ENCODE measurements at regions not wholly inside any gene's neighbourhood (a gene's known extent, or its start where the extent isn't known, plus 50 kb on each side); places are given as distances from the start of the nearest gene placed in this dataset.
"Not testable (repeated sequence)": the region's sequence is repeated elsewhere in the genome, so short reads cannot be mapped to it uniquely, and the experiment has no call there.

- TF ChIP-seq CTCF (IDR thresholded peaks at IDR 0.05; ENCODE audit: control insufficient read depth, insufficient read depth, low read depth, low read length, missing control alignments), result no peak
- no peak overlapping the region for H3K4me3 ChIP-seq (ENCODE audit: control insufficient read depth, low read depth, low read length)
Observed at GRCh38 chr7:15073301-15073700, 170.8 kb upstream of the DGKB start.

GRCh38 chr7:15068324-15068723 is 165.8 kb upstream of the DGKB start:
- H3K4me3 ChIP-seq (ENCODE audit: control insufficient read depth, low read depth, low read length), result no peak overlapping the region
- no peak for DNase-seq (ENCODE audit: low read depth)
- no peak for TF ChIP-seq CTCF (IDR thresholded peaks at IDR 0.05; ENCODE audit: control insufficient read depth, insufficient read depth, low read depth, low read length, missing control alignments)

More at GRCh38 chr7:15073301-15073700, 170.8 kb upstream of the DGKB start:
- DNase-seq (ENCODE audit: low read depth), result no peak

GRCh38 chr7:15057272-15057671 is 154.7 kb upstream of the DGKB start:
- no peak for TF ChIP-seq CTCF (IDR thresholded peaks at IDR 0.05; ENCODE audit: control insufficient read depth, insufficient read depth, low read depth, low read length, missing control alignments)
- no peak overlapping the region for H3K4me3 ChIP-seq (ENCODE audit: control insufficient read depth, low read depth, low read length)
- DNase-seq (ENCODE audit: low read depth), result no peak

- not testable (repeated sequence) for DNase-seq (ENCODE audit: low read depth); H3K4me3 ChIP-seq (ENCODE audit: control insufficient read depth, low read depth, low read length)
Observed at GRCh38 chr7:15054304-15054703, 151.8 kb upstream of the DGKB start.

GRCh38 chr7:15049157-15049556 is 146.6 kb upstream of the DGKB start:
- H3K4me3 ChIP-seq (ENCODE audit: control insufficient read depth, low read depth, low read length), result no peak overlapping the region
- no peak for TF ChIP-seq CTCF (IDR thresholded peaks at IDR 0.05; ENCODE audit: control insufficient read depth, insufficient read depth, low read depth, low read length, missing control alignments)
- DNase-seq (ENCODE audit: low read depth), result no peak

GRCh38 chr7:15046861-15047260 is 144.3 kb upstream of the DGKB start:
- no peak overlapping the region for H3K4me3 ChIP-seq (ENCODE audit: control insufficient read depth, low read depth, low read length)
- no peak for TF ChIP-seq CTCF (IDR thresholded peaks at IDR 0.05; ENCODE audit: control insufficient read depth, insufficient read depth, low read depth, low read length, missing control alignments)
- no peak for DNase-seq (ENCODE audit: low read depth)

- no peak for TF ChIP-seq CTCF (IDR thresholded peaks at IDR 0.05; ENCODE audit: control insufficient read depth, insufficient read depth, low read depth, low read length, missing control alignments)
- no peak overlapping the region for H3K4me3 ChIP-seq (ENCODE audit: control insufficient read depth, low read depth, low read length)
- no peak for DNase-seq (ENCODE audit: low read depth)
Observed at GRCh38 chr7:15043931-15044330, 141.4 kb upstream of the DGKB start.

Measured in AG09309 (cell line).